H9 (cell line): ENCODE measurements at regions not wholly inside any gene's neighbourhood (a gene's known extent, or its start where the extent isn't known, plus 50 kb on each side); places are given as distances from the start of the nearest gene placed in this dataset.

Experiments used
- DNase-seq: peaks from one replicate; pipeline ENCODE4 v3.0.0-alpha.2; 2017
- H2AFZ ChIP-seq: one replicate; pipeline ENCODE4 v1.6.1; 2013; ENCODE audit warnings: mild to moderate bottlenecking, low read length, control low read depth, moderate library complexity
- H2AK5ac ChIP-seq: 2 replicates; pipeline ENCODE4 v1.6.1; 2013; ENCODE audit warnings: low read length, control low read depth, mixed read lengths; ENCODE audit not compliant: insufficient read length
- H2BK120ac ChIP-seq: one replicate; pipeline ENCODE4 v1.6.1; 2013; ENCODE audit warnings: low read depth, mild to moderate bottlenecking, low read length, control low read depth, inconsistent platforms; ENCODE audit not compliant: poor library complexity, severe bottlenecking
- H2BK12ac ChIP-seq: 2 replicates; pipeline ENCODE4 v1.6.1; 2013; ENCODE audit warnings: low read length, control low read depth, mixed read lengths, low read depth; ENCODE audit not compliant: insufficient read length
- H2BK15ac ChIP-seq: 2 replicates; pipeline ENCODE4 v1.6.1; 2013; ENCODE audit warnings: low read depth, low read length, control low read depth
- H2BK20ac ChIP-seq: one replicate; pipeline ENCODE4 v1.6.1; 2013; ENCODE audit warnings: low read depth, mild to moderate bottlenecking, low read length, control low read depth, inconsistent platforms; ENCODE audit not compliant: poor library complexity, severe bottlenecking
- H2BK5ac ChIP-seq: 2 replicates; pipeline ENCODE4 v1.6.1; 2013; ENCODE audit warnings: low read length, control low read depth, mixed read lengths; ENCODE audit not compliant: insufficient read length
- H3K14ac ChIP-seq: 2 replicates; pipeline ENCODE4 v1.6.1; 2013; ENCODE audit warnings: low read length, control low read depth; ENCODE audit not compliant: insufficient read depth
- H3K18ac ChIP-seq: 2 replicates; pipeline ENCODE4 v1.6.1; 2013; ENCODE audit warnings: low read depth, mild to moderate bottlenecking, mixed read lengths, low read length, control low read depth; ENCODE audit not compliant: insufficient read length
- H3K23ac ChIP-seq: 2 replicates; pipeline ENCODE4 v1.6.1; 2013; ENCODE audit warnings: low read length, control low read depth, mixed read lengths, low read depth; ENCODE audit not compliant: insufficient read length
- H3K23me2 ChIP-seq: 2 replicates; pipeline ENCODE4 v1.6.1; 2013; ENCODE audit warnings: low read depth, mild to moderate bottlenecking, mixed read lengths, low read length, control low read depth; ENCODE audit not compliant: insufficient read length, poor library complexity, severe bottlenecking
- H3K27ac ChIP-seq: 2 replicates; pipeline ENCODE4 v1.5.1; 2013; ENCODE audit warnings: low read length, control low read depth, mixed read lengths, low read depth; ENCODE audit not compliant: insufficient read length
- H3K27me3 ChIP-seq: 2 replicates; pipeline ENCODE4 v1.6.1; 2013; ENCODE audit warnings: low read length, control low read depth, inconsistent platforms; ENCODE audit not compliant: insufficient read depth
- H3K4ac ChIP-seq: 2 replicates; pipeline ENCODE4 v1.6.1; 2013; ENCODE audit warnings: low read depth, mild to moderate bottlenecking, control low read depth, inconsistent platforms, low read length, moderate library complexity
- H3K4me1 ChIP-seq: 2 replicates; pipeline ENCODE4 v1.6.1; 2013; ENCODE audit warnings: low read length, control low read depth, inconsistent platforms; ENCODE audit not compliant: insufficient read depth
- H3K4me2 ChIP-seq: 2 replicates; pipeline ENCODE4 v1.6.1; 2013; ENCODE audit warnings: low read length, control low read depth, mixed read lengths; ENCODE audit not compliant: insufficient read length, insufficient read depth
- H3K56ac ChIP-seq: 2 replicates; pipeline ENCODE4 v1.6.1; 2013; ENCODE audit warnings: low read depth, mild to moderate bottlenecking, mixed read lengths, low read length, control low read depth; ENCODE audit not compliant: insufficient read length
- H3K79me1 ChIP-seq: 2 replicates; pipeline ENCODE4 v1.6.1; 2013; ENCODE audit warnings: low read depth, mild to moderate bottlenecking, moderate library complexity, low read length, control low read depth, inconsistent platforms; ENCODE audit not compliant: insufficient read depth, poor library complexity, severe bottlenecking
- H3K79me2 ChIP-seq: 2 replicates; pipeline ENCODE4 v1.6.1; 2013; ENCODE audit warnings: low read length, control low read depth, inconsistent platforms; ENCODE audit not compliant: insufficient read depth
- H3K9ac ChIP-seq: 2 replicates; pipeline ENCODE4 v1.6.1; 2013; ENCODE audit warnings: low read length, control low read depth, mixed read lengths; ENCODE audit not compliant: insufficient read length; ENCODE audit errors: extremely low read depth
- H3K9me3 ChIP-seq: one replicate; pipeline ENCODE4 v1.6.1; 2013; ENCODE audit warnings: low read depth, low read length, inconsistent platforms; ENCODE audit not compliant: control insufficient read depth
- H3T11ph ChIP-seq: one replicate; pipeline ENCODE4 v1.6.1; 2013; ENCODE audit warnings: mild to moderate bottlenecking, low read length, control low read depth, inconsistent platforms
- H4K20me1 ChIP-seq: one replicate; pipeline ENCODE4 v1.6.1; 2013; ENCODE audit not compliant: control insufficient read depth, insufficient read length, insufficient read depth
- H4K5ac ChIP-seq: 2 replicates; pipeline ENCODE4 v1.6.1; 2013; ENCODE audit warnings: low read depth, mild to moderate bottlenecking, mixed read lengths, low read length, control low read depth; ENCODE audit not compliant: insufficient read length
- H4K8ac ChIP-seq: replicated peaks from 2 replicates; pipeline ENCODE4 v1.6.1; 2013; ENCODE audit warnings: low read length, control low read depth, mixed read lengths, low read depth; ENCODE audit not compliant: insufficient read length
- H4K91ac ChIP-seq: 2 replicates; pipeline ENCODE4 v1.6.1; 2013; ENCODE audit warnings: low read depth, mild to moderate bottlenecking, moderate library complexity, mixed read lengths, low read length, control low read depth; ENCODE audit not compliant: insufficient read length
- H3K27ac Mint-ChIP-seq, 3 experiments: 2 replicates in 2 of 3; 3 replicates in 1 of 3; pipeline ENCODE4 v1.8.0; 2020 to 2021; ENCODE audit warnings: mixed read lengths in 3 of 3, mild to moderate bottlenecking in 1 of 3, moderate library complexity in 1 of 3
- H3K27me3 Mint-ChIP-seq: 2 replicates; pipeline ENCODE4 v1.8.0; 2021; ENCODE audit warnings: low read depth, mild to moderate bottlenecking, moderate library complexity, mixed read lengths
- H3K36me3 Mint-ChIP-seq, 3 experiments: 2 replicates in 2 of 3; 3 replicates in 1 of 3; pipeline ENCODE4 v1.8.0; 2020 to 2021; ENCODE audit warnings: low read depth in 3 of 3, mixed read lengths in 3 of 3; ENCODE audit not compliant: insufficient read depth in 1 of 3
- H3K4me1 Mint-ChIP-seq, 2 experiments: 2 replicates each; pipeline ENCODE4 v1.8.0; 2020; ENCODE audit warnings: mixed read lengths in 2 of 2
- H3K4me3 Mint-ChIP-seq, 2 experiments: 2 replicates in 1 of 2; 3 replicates in 1 of 2; pipeline ENCODE4 v1.8.0; 2020 to 2021; ENCODE audit warnings: mild to moderate bottlenecking in 2 of 2, mixed read lengths in 2 of 2, moderate library complexity in 1 of 2
- H3K9me3 Mint-ChIP-seq, 2 experiments: 2 replicates in 1 of 2; 3 replicates in 1 of 2; pipeline ENCODE4 v1.8.0; 2020; ENCODE audit warnings: mild to moderate bottlenecking in 2 of 2, mixed read lengths in 2 of 2, moderate library complexity in 1 of 2
- CTCF ChIP-seq: fragments of 200-600 bp; sonication (generic); conservative IDR thresholded peaks from 3 replicates; pipeline ENCODE4 v1.8.0; 2021; ENCODE audit warnings: antibody characterized with exemption, mild to moderate bottlenecking
- whole genome bisulfite sequencing: extraction: QIAGEN DNeasy Blood & Tissue Kit; methylation state at CpG from one replicate; pipeline ENCODE4 v1.1.7; 2013; ENCODE audit warnings: missing lambda C conversion rate, low lambda C conversion rate, mixed read lengths; ENCODE audit not compliant: insufficient read length; ENCODE audit errors: extremely low coverage; 5-methylcytosine and 5-hydroxymethylcytosine counted together

- H3K9ac ChIP-seq: no peak overlapping the region
- no peak overlapping the region for H4K8ac ChIP-seq
- no peaks in the 10 kb centered on the region for H3K27me3 Mint-ChIP-seq
- H2AFZ ChIP-seq: no peak overlapping the region
- no peak overlapping the region for H3K14ac ChIP-seq
- H3T11ph ChIP-seq: no peak overlapping the region
- no peak overlapping the region for H3K18ac ChIP-seq
- H3K79me2 ChIP-seq: no peaks in the 10 kb centered on the region
- DNase-seq: no peak
- no peak overlapping the region for H3K4me3 Mint-ChIP-seq
- peaks cover 0 to 2% of the 10 kb centered on the region in 2 experiments; a peak in 1 of 5 replicates for H3K9me3 Mint-ChIP-seq
- H2BK120ac ChIP-seq: no peak overlapping the region
- no peak overlapping the region for H4K5ac ChIP-seq
- H2BK20ac ChIP-seq: no peak overlapping the region
- no peak overlapping the region for H3K27ac ChIP-seq
- no peaks in the 10 kb centered on the region for H3K9me3 ChIP-seq
- no peak overlapping the region for H2BK15ac ChIP-seq
- no peaks in the 10 kb centered on the region for H3K79me1 ChIP-seq
- no peaks in the 10 kb centered on the region for H3K27me3 ChIP-seq
- H3K4me1 Mint-ChIP-seq: 0 out of 4 replicates have a peak, but pooled peaks cover 0 to 2% of the 10 kb centered on the region in 2 experiments
- WGBS: no CpG with 5 or more reads among the region's 1 CpG
- H3K23ac ChIP-seq: no peak overlapping the region
- no peaks in the 10 kb centered on the region for H4K20me1 ChIP-seq
- H3K4me1 ChIP-seq: no peaks in the 10 kb centered on the region
- no peak overlapping the region for H2BK5ac ChIP-seq
- no peaks in the 10 kb centered on the region; a peak in 1 of 7 replicates for H3K36me3 Mint-ChIP-seq
- no peak overlapping the region for H3K4me2 ChIP-seq
- H3K4ac ChIP-seq: no peak overlapping the region
- H2AK5ac ChIP-seq: no peak overlapping the region
- no peak overlapping the region for H3K27ac Mint-ChIP-seq
- TF ChIP-seq CTCF: no peak
- no peaks in the 10 kb centered on the region for H3K23me2 ChIP-seq
- no peak overlapping the region for H3K56ac ChIP-seq
- H4K91ac ChIP-seq: no peak overlapping the region
- H2BK12ac ChIP-seq: no peak overlapping the region
Observed at GRCh38 chr14:76583174-76583573, 178.1 kb upstream of the VASH1 start.
